Right lobe of liver (tissue), 6 donors: ENCODE measurements at regions not wholly inside any gene's neighbourhood (a gene's known extent, or its start where the extent isn't known, plus 50 kb on each side); places are given as distances from the start of the nearest gene placed in this dataset.

Experiments
- ATAC-seq, 4 donors: fragments of 200-7000 bp; cut with Tn5 transposase; one replicate each; pipeline ENCODE4 v1.9.1; 2020; ENCODE audit warnings: mild to moderate bottlenecking in 4 of 4, moderate library complexity in 4 of 4
- DNase-seq, 3 donors: peaks; one replicate each; pipeline ENCODE4 v3.0.0-alpha.2; 2020
- H3K27ac ChIP-seq, 3 donors: fragments of 200-600 bp; one replicate each; pipeline ENCODE4 v1.8.0; 2022
- H3K27me3 ChIP-seq, 2 donors: fragments of 200-600 bp; one replicate each; pipeline ENCODE4 v1.8.0; 2022
- H3K36me3 ChIP-seq, 4 donors: fragments of 200-600 bp; sonication (generic) in 1 of 4; one replicate each; pipeline versions ENCODE4 v1.5.1 to v1.8.0; 2017 to 2022; ENCODE audit warnings: control low read depth in 1 of 4
- H3K4me1 ChIP-seq, 4 donors: fragments of 200-600 bp; sonication (generic) in 1 of 4; one replicate each; pipeline versions ENCODE4 v1.5.1 to v1.8.0; 2017 to 2022; ENCODE audit warnings: control low read depth in 1 of 4
- H3K4me3 ChIP-seq, 3 donors: fragments of 200-600 bp; one replicate each; pipeline ENCODE4 v1.8.0; 2022
- H3K9me3 ChIP-seq, 4 donors: fragments of 200-600 bp; sonication (generic) in 1 of 4; one replicate each; pipeline versions ENCODE4 v1.5.1 to v1.8.0; 2017 to 2022; ENCODE audit warnings: control low read depth in 1 of 4
- CTCF ChIP-seq, 4 donors: fragments of 200-600 bp in 3 of 4; fragments of 450-650 bp in 1 of 4; IDR thresholded peaks; one replicate each; pipeline versions ENCODE4 v1.5.1 to v1.8.0; 2016 to 2022; ENCODE audit warnings: antibody characterized with exemption in 4 of 4, mild to moderate bottlenecking in 2 of 4
- POLR2A ChIP-seq: fragments of 450-650 bp; IDR thresholded peaks from one replicate; pipeline ENCODE4 v1.6.1; 2017; ENCODE audit warnings: antibody characterized with exemption, mild to moderate bottlenecking
- WGBS: methylation state at CpG from one replicate; pipeline ENCODE4 v1.1.6; 2018; ENCODE audit warnings: low coverage, low lambda C conversion rate; ENCODE audit not compliant: insufficient coverage; ENCODE audit errors: missing lambda C conversion rate; 5-methylcytosine and 5-hydroxymethylcytosine counted together
- intact Hi-C, 2 donors: fragments of 100-400 bp; cut with DNase I; formaldehyde crosslinking; loops; one replicate each; pipeline versions ENCODE4 v1.11.2 to v1.14.1; 2022
- donor health status: DM: no; HTN: yes; CAD: no.
- donor health status: DM: no; HTN: no; CAD: no.
- donor health status: DM: no; HTN: no; CAD: no.
- donor health status: DM: no; HTN: yes; CAD: no.
- donor health status: DM: no; HTN: yes; CAD: no.

GRCh38 chr7:119270045-119270464 is 1002.9 kb upstream of the KCND2 start:
- peak; percentile 92 to 97 (median 94) for ATAC-seq
- intact Hi-C loops: no loop called here
- DNase-seq: peak; percentile 38 to 63 (median 62)
- no peaks in the 10 kb centered on the region for H3K9me3 ChIP-seq
- H3K27ac ChIP-seq: no peak overlapping the region
- peaks cover 0 to 16% (median 0%) of the 10 kb centered on the region in 4 donors for H3K4me1 ChIP-seq
- H3K4me3 ChIP-seq: no peak overlapping the region
- H3K27me3 ChIP-seq: no peaks in the 10 kb centered on the region
- TF ChIP-seq POLR2A (no peak), CTCF (IDR thresholded peaks at IDR 0.05) (peak; percentile 85 to 93 (median 89))
- no peaks in the 10 kb centered on the region for H3K36me3 ChIP-seq
- 16% methylated on average over 7 of the region's 7 CpGs for WGBS

GRCh38 chr7:119270644-119271043 is 1002.3 kb upstream of the KCND2 start:
- H3K27ac ChIP-seq: no peak overlapping the region
- ATAC-seq (peak in 2 of 4 donors; percentile 7 to 10), DNase-seq (peak in 1 of 3 donors; percentile 43)
- no CpG with 5 or more reads among the region's 6 CpGs for WGBS
- H3K4me3 ChIP-seq: no peak overlapping the region
- H3K27me3 ChIP-seq: no peaks in the 10 kb centered on the region
- intact Hi-C loops: no loop called here
- H3K36me3 ChIP-seq: no peaks in the 10 kb centered on the region
- peaks cover 0 to 16% (median 0%) of the 10 kb centered on the region in 4 donors for H3K4me1 ChIP-seq
- H3K9me3 ChIP-seq: no peaks in the 10 kb centered on the region
- TF ChIP-seq POLR2A: no peak
- TF ChIP-seq CTCF (IDR thresholded peaks at IDR 0.05): no peak

- Histone ChIP-seq H3K9me3 (no peaks in the 10 kb centered on the region), H3K4me1 (peaks cover 0 to 12% (median 0%) of the 10 kb centered on the region in 4 donors), H3K36me3 (no peaks in the 10 kb centered on the region), H3K27me3 (no peaks in the 10 kb centered on the region), H3K27ac (no peak overlapping the region), H3K4me3 (no peak overlapping the region)
- 69% methylated on average over 1 of the region's 9 CpGs for WGBS
- ATAC-seq (no peak), DNase-seq (no peak)
- TF ChIP-seq CTCF (IDR thresholded peaks at IDR 0.05): no peak
- TF ChIP-seq POLR2A: no peak
- intact Hi-C loops: no loop called here
Measured at GRCh38 chr7:119271147-119271779, 1001.7 kb upstream of the KCND2 start.

GRCh38 chr7:119281181-119281846 is 991.7 kb upstream of the KCND2 start:
- H3K4me3 ChIP-seq: no peak overlapping the region
- no peak overlapping the region for H3K27ac ChIP-seq
- H3K27me3 ChIP-seq: no peaks in the 10 kb centered on the region
- DNase-seq: no peak
- no peak for ATAC-seq
- 100% methylated on average over 1 of the region's 1 CpG for WGBS
- no peaks in the 10 kb centered on the region for H3K36me3 ChIP-seq
- intact Hi-C loops: no loop called here
- H3K4me1 ChIP-seq: no peaks in the 10 kb centered on the region
- H3K9me3 ChIP-seq: no peaks in the 10 kb centered on the region
- no peak for TF ChIP-seq POLR2A

- no peak overlapping the region for H3K27ac ChIP-seq
- intact Hi-C loops: no loop called here
- no peaks in the 10 kb centered on the region for H3K36me3 ChIP-seq
- 84% methylated on average over 3 of the region's 3 CpGs for WGBS
- no peak for ATAC-seq
- no peaks in the 10 kb centered on the region for H3K27me3 ChIP-seq
- H3K4me1 ChIP-seq: no peaks in the 10 kb centered on the region
- H3K9me3 ChIP-seq: no peaks in the 10 kb centered on the region
- no peak for TF ChIP-seq CTCF (IDR thresholded peaks at IDR 0.05)
- TF ChIP-seq POLR2A: no peak
- H3K4me3 ChIP-seq: no peak overlapping the region
- DNase-seq: no peak
Measured at GRCh38 chr7:119283353-119283752, 989.6 kb upstream of the KCND2 start.
